Naive B cell (primary cell): ENCODE measurements at regions not wholly inside any gene's neighbourhood (a gene's known extent, or its start where the extent isn't known, plus 50 kb on each side); places are given as distances from the start of the nearest gene placed in this dataset.

Experiments
- ATAC-seq, 2 donors: fragments of 150-1000 bp; cut with Tn5 transposase; 2 replicates each; pipeline ENCODE4 v1.10.0; 2021; ENCODE audit warnings: low read depth in 2 of 2, mild to moderate bottlenecking in 2 of 2, moderate library complexity in 2 of 2
- DNase-seq: peaks from one replicate; pipeline ENCODE4 v3.0.0; 2022
- H3K27ac Mint-ChIP-seq, 6 donors: one replicate each; pipeline ENCODE4 v1.8.0; 2020 to 2022; ENCODE audit warnings: mild to moderate bottlenecking in 6 of 6, mixed read lengths in 6 of 6, moderate library complexity in 5 of 6, inconsistent platforms in 2 of 6
- H3K27me3 Mint-ChIP-seq, 3 donors: one replicate each; pipeline ENCODE4 v1.8.0; 2021 to 2022; ENCODE audit warnings: mixed read lengths in 3 of 3, mild to moderate bottlenecking in 1 of 3
- H3K36me3 Mint-ChIP-seq, 2 donors: one replicate each; pipeline ENCODE4 v1.8.0; 2020 to 2022; ENCODE audit warnings: mixed read lengths in 2 of 2, inconsistent platforms in 1 of 2, mild to moderate bottlenecking in 1 of 2
- H3K4me1 Mint-ChIP-seq, 3 donors: one replicate each; pipeline ENCODE4 v1.8.0; 2020 to 2022; ENCODE audit warnings: mixed read lengths in 3 of 3, inconsistent platforms in 1 of 3, mild to moderate bottlenecking in 1 of 3, moderate library complexity in 1 of 3
- H3K4me3 Mint-ChIP-seq, 8 donors: one replicate each; pipeline ENCODE4 v1.8.0; 2020 to 2022; ENCODE audit warnings: mild to moderate bottlenecking in 8 of 8, mixed read lengths in 8 of 8, moderate library complexity in 8 of 8, inconsistent platforms in 2 of 8
- H3K9me3 Mint-ChIP-seq, 7 donors: one replicate each; pipeline ENCODE4 v1.8.0; 2020 to 2022; ENCODE audit warnings: mixed read lengths in 7 of 7, mild to moderate bottlenecking in 5 of 7, inconsistent platforms in 2 of 7, moderate library complexity in 1 of 7

GRCh38 chr11:103619480-103619879, 417.0 kb upstream of the DDI1 start:
- no peak for DNase-seq
- H3K27me3 Mint-ChIP-seq, result peaks cover under 1 to 7% (median 1%) of the 10 kb centered on the region in 3 donors
- no peaks in the 10 kb centered on the region for H3K36me3 Mint-ChIP-seq
- H3K27ac Mint-ChIP-seq, result no peak overlapping the region
- no peak overlapping the region for H3K4me3 Mint-ChIP-seq
- H3K9me3 Mint-ChIP-seq, result peaks cover 0 to 3% (median 0%) of the 10 kb centered on the region in 7 donors
- ATAC-seq, result no peak
- H3K4me1 Mint-ChIP-seq, result no peaks in the 10 kb centered on the region

GRCh38 chr11:103619938-103620337, 416.5 kb upstream of the DDI1 start:
- ATAC-seq, result no peak
- peaks cover 0 to 7% (median 0%) of the 10 kb centered on the region in 3 donors for H3K27me3 Mint-ChIP-seq
- no peak for DNase-seq

GRCh38 chr11:103622296-103622695, 414.1 kb upstream of the DDI1 start:
- H3K4me3 Mint-ChIP-seq, result no peak overlapping the region
- ATAC-seq, result no peak
- H3K36me3 Mint-ChIP-seq, result no peaks in the 10 kb centered on the region
- H3K27ac Mint-ChIP-seq, result no peak overlapping the region
- H3K9me3 Mint-ChIP-seq, result no peaks in the 10 kb centered on the region
- no peak for DNase-seq
- H3K4me1 Mint-ChIP-seq, result no peaks in the 10 kb centered on the region
- H3K27me3 Mint-ChIP-seq, result peaks cover 3 to 13% (median 5%) of the 10 kb centered on the region in 3 donors

More at GRCh38 chr11:103619938-103620337, 416.5 kb upstream of the DDI1 start:
- H3K36me3 Mint-ChIP-seq, result no peaks in the 10 kb centered on the region
- H3K4me1 Mint-ChIP-seq, result no peaks in the 10 kb centered on the region
- H3K9me3 Mint-ChIP-seq, result peaks cover 0 to 3% (median 0%) of the 10 kb centered on the region in 7 donors
- no peak overlapping the region for H3K27ac Mint-ChIP-seq
- no peak overlapping the region for H3K4me3 Mint-ChIP-seq

- ATAC-seq (no peak), DNase-seq (no peak)
- Mint-ChIP-seq H3K27me3 (peaks cover 4 to 15% (median 9%) of the 10 kb centered on the region in 3 donors), H3K36me3 (no peaks in the 10 kb centered on the region), H3K27ac (no peak overlapping the region), H3K9me3 (no peaks in the 10 kb centered on the region), H3K4me3 (no peak overlapping the region), H3K4me1 (no peaks in the 10 kb centered on the region)
These were observed 412.5 kb upstream of the DDI1 start for GRCh38 chr11:103623933-103624332.

GRCh38 chr11:103624708-103625623, 411.5 kb upstream of the DDI1 start:
- Mint-ChIP-seq H3K36me3 (no peaks in the 10 kb centered on the region), H3K9me3 (no peaks in the 10 kb centered on the region), H3K27ac (no peak overlapping the region), H3K4me3 (no peak overlapping the region), H3K27me3 (peaks cover 4 to 15% (median 9%) of the 10 kb centered on the region in 3 donors), H3K4me1 (no peaks in the 10 kb centered on the region)
- no peak for DNase-seq
- no peak for ATAC-seq

- no peaks in the 10 kb centered on the region for H3K4me1 Mint-ChIP-seq
- H3K27ac Mint-ChIP-seq, result no peak overlapping the region
- peaks cover 9 to 20% (median 12%) of the 10 kb centered on the region in 3 donors for H3K27me3 Mint-ChIP-seq
- ATAC-seq (no peak), DNase-seq (no peak)
- H3K36me3 Mint-ChIP-seq, result no peaks in the 10 kb centered on the region
- no peaks in the 10 kb centered on the region for H3K9me3 Mint-ChIP-seq
- no peak overlapping the region for H3K4me3 Mint-ChIP-seq
These were observed 410.8 kb upstream of the DDI1 start for GRCh38 chr11:103625624-103625965.

- no peak for ATAC-seq
- Mint-ChIP-seq H3K4me1 (no peaks in the 10 kb centered on the region), H3K36me3 (no peaks in the 10 kb centered on the region), H3K4me3 (no peak overlapping the region), H3K9me3 (no peaks in the 10 kb centered on the region), H3K27ac (no peak overlapping the region), H3K27me3 (peaks cover 10 to 19% (median 14%) of the 10 kb centered on the region in 3 donors)
- DNase-seq, result no peak
These were observed 408.3 kb upstream of the DDI1 start for GRCh38 chr11:103628121-103628520.

- DNase-seq, result no peak
- Mint-ChIP-seq H3K9me3 (no peaks in the 10 kb centered on the region), H3K27me3 (peaks cover 9 to 25% (median 13%) of the 10 kb centered on the region in 3 donors), H3K36me3 (no peaks in the 10 kb centered on the region), H3K4me1 (no peaks in the 10 kb centered on the region), H3K4me3 (no peak overlapping the region), H3K27ac (no peak overlapping the region)
- no peak for ATAC-seq
These were observed 404.6 kb upstream of the DDI1 start for GRCh38 chr11:103631841-103632240.

- H3K27ac Mint-ChIP-seq, result no peak overlapping the region
- no peak for DNase-seq
- no peaks in the 10 kb centered on the region for H3K9me3 Mint-ChIP-seq
- no peaks in the 10 kb centered on the region for H3K36me3 Mint-ChIP-seq
- no peak overlapping the region for H3K4me3 Mint-ChIP-seq
- peaks cover 8 to 27% (median 13%) of the 10 kb centered on the region in 3 donors for H3K27me3 Mint-ChIP-seq
- ATAC-seq, result no peak
- no peaks in the 10 kb centered on the region for H3K4me1 Mint-ChIP-seq
These were observed 403.2 kb upstream of the DDI1 start for GRCh38 chr11:103633068-103633788.

- Mint-ChIP-seq H3K4me3 (no peak overlapping the region), H3K36me3 (no peaks in the 10 kb centered on the region), H3K27me3 (peaks cover 11 to 33% (median 15%) of the 10 kb centered on the region in 3 donors), H3K27ac (no peak overlapping the region), H3K9me3 (no peaks in the 10 kb centered on the region), H3K4me1 (no peaks in the 10 kb centered on the region)
- DNase-seq, result no peak
- no peak for ATAC-seq
These were observed 402.4 kb upstream of the DDI1 start for GRCh38 chr11:103633819-103634590.

- no peak for DNase-seq
- peaks cover 12 to 45% (median 17%) of the 10 kb centered on the region in 3 donors for H3K27me3 Mint-ChIP-seq
- no peaks in the 10 kb centered on the region for H3K4me1 Mint-ChIP-seq
- H3K27ac Mint-ChIP-seq, result peak overlapping the region in 1 of 6 donors; percentile 54
- H3K4me3 Mint-ChIP-seq, result no peak overlapping the region
- H3K9me3 Mint-ChIP-seq, result no peaks in the 10 kb centered on the region
- no peak for ATAC-seq
- H3K36me3 Mint-ChIP-seq, result no peaks in the 10 kb centered on the region
These were observed 400.2 kb upstream of the DDI1 start for GRCh38 chr11:103636232-103636631.

- no peak for ATAC-seq
- H3K27me3 Mint-ChIP-seq, result peaks cover 12 to 51% (median 24%) of the 10 kb centered on the region in 3 donors
- no peaks in the 10 kb centered on the region for H3K4me1 Mint-ChIP-seq
These were observed 399.1 kb upstream of the DDI1 start for GRCh38 chr11:103637295-103637694.

GRCh38 chr11:103637831-103638230, 398.6 kb upstream of the DDI1 start:
- no peaks in the 10 kb centered on the region for H3K9me3 Mint-ChIP-seq
- peaks cover 12 to 51% (median 24%) of the 10 kb centered on the region in 3 donors for H3K27me3 Mint-ChIP-seq
- no peak for DNase-seq
- H3K4me1 Mint-ChIP-seq, result no peaks in the 10 kb centered on the region
- H3K27ac Mint-ChIP-seq, result no peak overlapping the region
- no peak overlapping the region for H3K4me3 Mint-ChIP-seq
- H3K36me3 Mint-ChIP-seq, result no peaks in the 10 kb centered on the region
- no peak for ATAC-seq

More at GRCh38 chr11:103637295-103637694, 399.1 kb upstream of the DDI1 start:
- no peak for DNase-seq
- Mint-ChIP-seq H3K36me3 (no peaks in the 10 kb centered on the region), H3K4me3 (no peak overlapping the region), H3K9me3 (no peaks in the 10 kb centered on the region), H3K27ac (no peak overlapping the region)
